T-helper 2 cell treated with Interferon-gamma antibody and Interleukin-4, amounts not matched to agents 5 μg/mL and 100 μg/mL, for 36 hours (primary cell): ENCODE measurements at regions not wholly inside any gene's neighbourhood (a gene's known extent, or its start where the extent isn't known, plus 50 kb on each side); places are given as distances from the start of the nearest gene placed in this dataset.
A peak's percentile ranks its signal among the peaks of the same experiment; 100 is the strongest.

ENCODE experiments used
- DNase-seq: peaks from one replicate; pipeline ENCODE4 v3.0.0; 2021; ENCODE audit warnings: low spot score
- H3K27ac Mint-ChIP-seq: one replicate; pipeline ENCODE4 v1.8.0; 2021; ENCODE audit warnings: mild to moderate bottlenecking, mixed read lengths
- H3K27me3 Mint-ChIP-seq: one replicate; pipeline ENCODE4 v1.8.0; 2021; ENCODE audit warnings: low read depth, mixed read lengths
- H3K36me3 Mint-ChIP-seq: one replicate; pipeline ENCODE4 v1.8.0; 2021; ENCODE audit warnings: low read depth, mixed read lengths
- H3K4me1 Mint-ChIP-seq: one replicate; pipeline ENCODE4 v1.8.0; 2021; ENCODE audit warnings: low read depth, mixed read lengths
- H3K4me3 Mint-ChIP-seq: one replicate; pipeline ENCODE4 v1.8.0; 2022; ENCODE audit warnings: mild to moderate bottlenecking, moderate library complexity, mixed read lengths
- H3K9me3 Mint-ChIP-seq: one replicate; pipeline ENCODE4 v1.8.0; 2021; ENCODE audit warnings: mixed read lengths

DNA sequence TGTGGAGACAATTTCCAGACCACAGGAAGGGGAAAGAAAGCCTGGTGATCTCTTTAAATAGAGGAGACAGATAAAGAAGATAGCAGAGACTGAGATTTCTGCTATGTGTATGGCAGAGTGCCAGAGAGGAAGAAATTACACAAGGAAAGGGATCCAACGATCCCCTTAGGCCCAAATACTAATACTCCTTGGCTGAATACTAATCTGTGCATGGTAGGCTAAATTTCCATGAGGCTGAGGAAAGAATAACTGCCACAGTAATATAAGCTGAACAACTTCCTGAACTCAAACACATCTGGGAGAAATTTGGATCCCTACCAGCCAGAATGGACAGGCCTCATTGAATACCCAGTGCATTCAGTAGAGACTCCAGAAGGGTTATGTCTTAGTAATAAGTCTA lies 83.3 kb upstream of the TNFAIP3 start:
- Mint-ChIP-seq H3K4me1 (peaks cover 12% of the 10 kb centered on the region), H3K36me3 (no peaks in the 10 kb centered on the region), H3K27ac (no peak overlapping the region), H3K27me3 (no peaks in the 10 kb centered on the region), H3K4me3 (no peak overlapping the region), H3K9me3 (no peaks in the 10 kb centered on the region)
- DNase-seq = no peak

DNA sequence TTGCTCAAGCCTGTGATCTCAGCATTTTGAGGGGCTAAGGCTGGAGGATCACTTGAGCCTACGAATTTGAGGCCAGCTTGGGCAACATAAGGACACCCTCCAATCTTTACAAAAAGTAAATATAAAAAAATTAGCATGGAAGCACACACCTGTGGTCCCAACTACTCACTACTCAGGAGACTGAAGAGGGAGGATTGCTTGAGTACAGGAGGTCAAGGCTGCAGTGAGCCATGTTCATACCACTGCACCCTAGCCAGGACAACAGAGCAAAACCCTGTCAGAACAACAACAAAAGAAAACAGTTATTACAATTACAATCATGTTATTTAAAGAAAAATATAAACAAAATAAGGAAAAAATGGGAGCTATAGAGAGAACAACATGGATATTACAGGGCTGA lies 82.5 kb upstream of the TNFAIP3 start:
- H3K36me3 Mint-ChIP-seq = no peaks in the 10 kb centered on the region
- H3K27ac Mint-ChIP-seq = no peak overlapping the region
- peaks cover 12% of the 10 kb centered on the region for H3K4me1 Mint-ChIP-seq
- DNase-seq = no peak
- H3K27me3 Mint-ChIP-seq = no peaks in the 10 kb centered on the region
- no peak overlapping the region for H3K4me3 Mint-ChIP-seq
- no peaks in the 10 kb centered on the region for H3K9me3 Mint-ChIP-seq

DNA sequence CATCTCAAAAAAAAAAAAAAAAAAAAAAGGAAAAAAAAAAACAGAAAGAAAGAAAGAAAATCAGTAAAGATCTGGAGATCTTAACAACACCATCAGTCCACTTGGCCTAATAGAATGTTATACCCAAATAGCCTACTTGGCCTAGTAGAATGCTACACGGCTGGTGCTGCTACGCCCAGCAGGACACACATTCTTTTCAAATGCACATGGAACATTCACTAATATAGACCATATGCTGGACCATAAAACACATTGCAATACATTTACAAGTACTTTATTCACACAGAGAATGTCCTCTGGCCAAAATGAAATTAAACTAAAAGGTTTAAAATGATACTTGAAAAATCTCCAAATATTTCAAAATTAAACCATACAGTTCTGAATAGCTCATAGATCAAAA lies 80.0 kb upstream of the TNFAIP3 start:
- Mint-ChIP-seq H3K36me3 (no peaks in the 10 kb centered on the region), H3K27ac (no peak overlapping the region), H3K4me1 (peaks cover 33% of the 10 kb centered on the region), H3K4me3 (no peak overlapping the region), H3K9me3 (no peaks in the 10 kb centered on the region), H3K27me3 (no peaks in the 10 kb centered on the region)
- DNase-seq = no peak

DNA sequence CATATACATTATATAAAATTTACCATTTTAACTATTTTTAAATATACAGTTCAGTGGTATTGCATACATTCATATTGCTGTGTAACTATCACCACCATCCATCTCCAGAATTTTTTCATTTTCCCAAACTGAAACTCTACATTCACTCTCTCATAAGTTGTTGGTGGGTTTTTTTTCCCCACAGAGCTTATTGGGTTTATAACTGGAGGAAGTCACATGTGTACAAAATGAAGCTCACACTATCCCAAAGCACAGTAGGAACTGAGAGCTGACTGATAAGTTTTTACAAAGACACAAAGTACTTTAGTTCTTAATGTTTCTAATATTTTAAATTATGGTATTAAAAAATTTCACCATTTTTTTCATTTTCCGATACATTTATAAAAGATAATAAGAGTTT lies 78.8 kb upstream of the TNFAIP3 start:
- Mint-ChIP-seq H3K9me3 (no peaks in the 10 kb centered on the region), H3K27ac (no peak overlapping the region), H3K36me3 (no peaks in the 10 kb centered on the region), H3K4me3 (no peak overlapping the region), H3K4me1 (peaks cover 37% of the 10 kb centered on the region), H3K27me3 (no peaks in the 10 kb centered on the region)
- DNase-seq = no peak

DNA sequence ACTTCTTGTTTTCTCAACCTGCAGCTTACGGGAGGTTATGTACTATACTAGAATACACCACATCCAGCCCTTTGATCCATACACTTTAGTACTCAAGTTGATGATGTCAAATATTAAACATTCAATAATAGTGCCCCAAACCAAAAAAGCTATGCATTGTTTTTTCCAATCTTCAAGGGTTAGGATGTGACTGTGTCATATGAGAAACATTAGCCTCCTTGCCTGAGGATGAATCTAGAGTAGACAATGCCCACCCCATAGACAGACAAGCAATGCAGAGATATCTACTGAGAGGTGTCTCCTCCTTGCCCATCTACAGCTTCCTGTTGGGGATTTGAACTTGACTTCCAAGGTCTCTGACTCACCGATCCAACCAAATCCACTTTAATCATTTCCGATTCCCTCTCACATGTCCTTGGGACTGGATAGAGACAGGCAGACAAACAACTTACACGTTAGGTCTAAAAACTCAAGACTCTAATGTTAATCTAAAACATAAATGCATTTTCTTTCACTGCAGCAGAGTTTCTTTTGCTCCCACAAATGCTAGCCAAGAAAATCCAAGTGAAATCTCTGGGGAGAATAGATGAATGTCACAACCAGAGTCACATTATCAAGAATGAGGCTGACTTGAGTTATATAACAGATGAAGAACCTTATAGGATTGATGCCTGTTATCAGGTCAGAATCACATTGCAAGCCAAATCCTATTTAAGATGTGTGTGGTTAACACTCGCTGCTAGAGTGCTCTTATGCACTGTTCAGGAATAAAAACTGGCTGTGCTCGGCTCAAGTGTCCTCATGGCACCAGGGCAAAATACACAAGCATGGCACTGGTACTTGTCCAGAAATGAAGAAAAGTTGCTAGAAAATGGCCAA lies 75.5 kb upstream of the TNFAIP3 start:
- peaks cover 61% of the 10 kb centered on the region for H3K4me1 Mint-ChIP-seq
- no peaks in the 10 kb centered on the region for H3K27me3 Mint-ChIP-seq
- H3K36me3 Mint-ChIP-seq = no peaks in the 10 kb centered on the region
- peak overlapping the region; percentile 60 for H3K27ac Mint-ChIP-seq
- peak overlapping the region; percentile 43 for H3K4me3 Mint-ChIP-seq
- H3K9me3 Mint-ChIP-seq = no peaks in the 10 kb centered on the region
- DNase-seq = no peak

DNA sequence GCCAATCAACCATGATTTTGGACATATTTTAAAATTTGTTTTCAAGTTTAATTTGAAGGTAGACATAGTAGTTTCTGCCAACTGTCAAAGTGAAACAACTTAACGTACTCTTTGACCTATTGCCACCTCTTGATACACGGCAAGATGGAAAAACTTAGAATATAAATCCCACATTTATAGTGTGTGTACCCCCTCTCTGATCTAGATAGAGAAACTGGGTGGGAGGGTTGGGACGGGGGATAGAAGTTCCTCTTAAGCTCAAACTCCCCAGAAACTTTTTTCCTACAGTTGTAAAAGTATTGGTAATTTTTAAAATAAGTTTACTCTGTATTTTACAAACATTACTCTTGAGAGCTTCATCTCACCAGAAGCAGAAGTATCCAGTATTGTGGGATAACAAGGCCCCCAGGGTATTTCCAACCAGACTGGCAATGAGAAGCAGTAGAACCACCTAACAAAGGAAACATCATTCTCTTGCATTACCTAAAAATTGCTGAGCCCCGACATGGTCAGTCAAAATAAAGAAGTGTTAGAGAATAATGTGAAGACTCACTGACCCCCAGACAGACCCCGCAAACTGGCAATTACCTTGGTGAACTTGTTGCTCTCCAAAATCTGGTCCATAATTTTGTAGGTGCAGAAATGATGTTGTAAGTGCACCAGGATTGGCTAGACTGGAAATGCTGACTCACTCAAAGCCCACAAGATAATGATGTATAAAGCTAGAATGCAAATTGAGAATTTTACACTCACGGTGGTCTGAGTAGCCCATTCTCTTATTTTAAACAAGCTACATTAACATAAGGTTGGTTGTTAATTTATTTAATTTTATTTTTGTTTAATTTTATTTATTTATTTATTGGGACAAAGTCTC lies 74.7 kb upstream of the TNFAIP3 start:
- Mint-ChIP-seq H3K9me3 (no peaks in the 10 kb centered on the region), H3K4me1 (peaks cover 63% of the 10 kb centered on the region), H3K27me3 (no peaks in the 10 kb centered on the region), H3K36me3 (no peaks in the 10 kb centered on the region), H3K27ac (peak overlapping the region; percentile 60), H3K4me3 (peak overlapping the region; percentile 43)
- DNase-seq = no peak

DNA sequence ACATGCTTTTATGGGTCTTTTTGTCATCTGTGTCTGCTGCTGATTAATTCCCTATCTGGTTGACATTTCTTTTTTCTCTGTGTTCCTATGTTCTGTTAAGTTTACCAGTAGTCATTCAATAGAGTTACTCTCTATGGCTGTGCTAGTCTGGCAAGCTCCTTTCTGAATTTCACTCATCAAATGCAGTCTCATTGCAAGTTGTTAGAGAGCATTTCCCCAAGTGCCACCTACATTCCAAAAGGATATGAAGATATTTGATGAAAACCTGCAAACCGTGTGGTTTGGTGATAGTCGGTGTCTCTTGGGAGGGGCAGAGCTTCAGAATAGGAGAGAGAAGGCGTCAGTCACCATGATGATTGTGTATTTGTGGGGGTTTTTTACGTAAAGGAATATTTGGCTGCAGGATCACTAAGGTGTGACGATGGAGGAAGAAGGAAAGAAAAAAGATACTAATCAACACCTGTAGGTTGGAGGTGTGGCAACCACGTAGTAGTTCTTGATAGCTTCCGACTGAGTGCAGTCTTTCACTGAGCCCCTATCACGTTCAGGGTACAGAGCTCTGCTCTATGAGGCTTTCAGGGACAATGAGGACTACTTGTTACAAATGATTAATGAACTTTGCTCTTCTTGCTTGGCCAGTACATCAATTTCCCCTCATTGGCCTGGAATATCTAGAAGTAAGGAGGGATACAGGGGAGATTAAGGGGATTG lies 73.1 kb upstream of the TNFAIP3 start:
- Mint-ChIP-seq H3K27me3 (no peaks in the 10 kb centered on the region), H3K9me3 (no peaks in the 10 kb centered on the region), H3K27ac (peak overlapping the region; percentile 72), H3K4me1 (peaks cover 70% of the 10 kb centered on the region), H3K36me3 (no peaks in the 10 kb centered on the region), H3K4me3 (peak overlapping the region; percentile 11)
- DNase-seq = no peak

DNA sequence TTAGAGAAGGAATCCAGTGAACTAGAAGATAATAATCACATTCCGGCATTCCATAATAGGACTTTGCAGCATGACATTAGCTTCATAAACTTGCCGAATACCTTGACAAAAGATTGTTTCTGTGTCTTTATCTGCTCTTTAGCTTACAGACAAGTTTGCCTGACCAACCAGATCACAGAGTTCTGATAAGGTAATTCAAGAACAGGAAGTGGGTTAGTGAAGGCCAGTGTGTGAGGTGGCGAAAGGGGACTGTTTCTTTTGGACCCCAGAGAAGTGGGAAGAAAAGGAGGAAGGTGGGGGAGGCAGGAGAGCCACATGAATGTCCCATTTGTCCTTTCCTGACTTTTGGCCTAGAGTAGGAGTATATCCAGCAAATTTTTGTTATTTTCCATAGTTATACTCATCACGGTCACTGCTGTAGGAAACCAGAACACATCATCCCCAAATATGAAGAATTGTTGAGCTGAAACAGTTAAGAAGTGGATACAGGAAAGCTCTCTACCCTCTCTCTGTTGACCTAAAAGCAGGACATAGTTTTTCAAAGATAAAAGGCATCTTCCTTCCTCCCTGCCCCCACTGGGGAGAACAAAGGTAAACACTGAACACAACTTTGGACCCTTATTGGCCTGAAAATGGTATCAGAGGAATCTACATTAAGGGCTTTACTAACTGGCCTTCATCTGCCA lies 72.4 kb upstream of the TNFAIP3 start:
- Mint-ChIP-seq H3K4me3 (peak overlapping the region; percentile 11), H3K9me3 (no peaks in the 10 kb centered on the region), H3K27ac (peak overlapping the region; percentile 72), H3K4me1 (peaks cover 76% of the 10 kb centered on the region), H3K27me3 (no peaks in the 10 kb centered on the region), H3K36me3 (no peaks in the 10 kb centered on the region)
- no peak for DNase-seq

DNA sequence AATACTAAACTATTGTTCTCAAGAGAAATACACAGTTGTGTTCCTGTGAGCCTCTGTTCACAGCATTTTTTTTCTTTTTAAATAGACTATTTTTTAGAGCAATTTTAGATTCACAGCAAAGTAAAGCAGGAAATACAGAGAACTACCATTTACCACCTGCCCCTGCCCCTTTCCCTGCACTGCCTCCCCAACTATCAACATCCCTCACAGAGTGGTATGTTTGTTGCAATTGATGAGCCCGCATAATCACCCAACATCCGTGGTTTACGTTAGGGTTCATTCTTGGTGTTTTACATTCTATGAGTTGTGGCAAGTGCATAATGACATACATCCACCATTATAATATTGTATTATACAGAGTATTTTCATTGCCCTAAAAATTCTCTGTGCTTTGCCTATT lies 71.6 kb upstream of the TNFAIP3 start:
- H3K4me1 Mint-ChIP-seq = peaks cover 76% of the 10 kb centered on the region
- no peak for DNase-seq

DNA sequence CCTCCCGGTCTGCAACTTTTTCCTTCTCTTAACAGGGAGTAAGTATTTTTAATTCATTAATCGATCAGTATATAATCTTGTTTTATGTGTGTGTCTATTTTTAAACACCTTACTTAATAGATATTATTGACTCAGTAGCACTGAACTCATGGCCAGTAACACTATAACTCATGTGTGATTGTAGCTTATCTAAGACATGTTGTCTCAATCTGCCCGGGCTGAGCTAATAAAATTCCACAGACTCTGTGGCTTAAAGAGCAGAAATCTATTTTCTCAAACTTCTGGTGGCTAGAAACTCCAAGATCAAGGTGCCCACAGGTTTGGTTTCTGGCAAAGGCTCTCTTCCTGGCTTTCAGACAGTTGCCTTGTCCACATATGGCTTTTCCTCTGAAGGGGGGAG lies 68.8 kb upstream of the TNFAIP3 start:
- Mint-ChIP-seq H3K27ac (no peak overlapping the region), H3K4me3 (no peak overlapping the region), H3K4me1 (peaks cover 65% of the 10 kb centered on the region), H3K36me3 (peaks cover under 1% of the 10 kb centered on the region), H3K9me3 (no peaks in the 10 kb centered on the region), H3K27me3 (no peaks in the 10 kb centered on the region)
- no peak for DNase-seq

More for the DNA sequence above, 71.6 kb upstream of the TNFAIP3 start:
- no peak overlapping the region for H3K27ac Mint-ChIP-seq
- no peak overlapping the region for H3K4me3 Mint-ChIP-seq
- no peaks in the 10 kb centered on the region for H3K9me3 Mint-ChIP-seq
- no peaks in the 10 kb centered on the region for H3K27me3 Mint-ChIP-seq
- no peaks in the 10 kb centered on the region for H3K36me3 Mint-ChIP-seq

DNA sequence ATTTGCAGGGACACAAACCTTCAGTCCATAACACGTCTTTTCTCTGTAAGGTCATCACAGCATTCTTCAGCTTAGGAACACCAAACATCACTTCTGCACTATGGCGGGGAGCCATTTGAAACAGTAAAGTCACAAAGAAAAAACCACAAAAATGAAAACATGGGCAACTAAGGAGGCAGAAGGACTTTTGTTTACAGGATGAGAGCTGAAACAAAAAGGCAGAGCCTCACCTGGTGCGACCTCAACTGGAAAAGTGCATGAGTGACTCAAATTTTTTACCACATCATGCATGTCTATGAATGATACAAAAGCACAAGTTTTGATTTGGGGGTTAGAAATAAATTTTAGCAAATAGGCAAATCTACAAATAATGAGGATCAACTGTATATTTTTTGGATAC lies 68.2 kb upstream of the TNFAIP3 start:
- Mint-ChIP-seq H3K9me3 (no peaks in the 10 kb centered on the region), H3K27ac (peak overlapping the region; percentile 23), H3K36me3 (peaks cover 3% of the 10 kb centered on the region), H3K4me3 (no peak overlapping the region), H3K27me3 (no peaks in the 10 kb centered on the region), H3K4me1 (peaks cover 62% of the 10 kb centered on the region)
- no peak for DNase-seq

DNA sequence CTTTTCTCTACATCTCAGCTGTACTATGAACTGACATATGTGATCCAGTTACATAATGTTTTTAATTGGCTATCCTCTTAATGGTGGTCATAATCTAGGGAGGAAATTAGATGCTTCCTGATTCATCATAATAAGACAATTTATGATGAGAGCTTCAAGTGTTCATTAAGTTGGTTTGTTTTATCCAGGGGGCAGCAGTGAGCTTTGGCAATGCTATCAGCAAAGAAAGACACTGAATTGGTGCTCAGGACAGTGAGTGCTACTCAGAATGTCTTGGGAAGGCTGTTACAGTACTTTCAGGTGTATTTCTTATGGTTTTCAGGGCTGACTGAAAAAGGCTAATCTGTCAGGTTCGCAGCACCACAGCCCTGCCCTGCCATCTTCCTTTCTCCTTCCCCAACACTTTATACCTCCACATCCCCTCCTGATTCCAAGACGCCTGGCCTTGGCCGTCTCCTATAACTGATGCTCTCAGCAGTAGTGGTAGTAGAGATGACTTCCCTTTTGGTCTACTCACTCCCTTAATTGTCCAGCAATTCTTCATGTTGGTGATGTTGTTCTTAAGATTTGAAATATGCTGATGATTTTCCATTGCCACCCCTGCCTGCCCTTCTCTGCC lies 67.0 kb upstream of the TNFAIP3 start:
- no peak overlapping the region for H3K27ac Mint-ChIP-seq
- H3K27me3 Mint-ChIP-seq = no peaks in the 10 kb centered on the region
- no peak overlapping the region for H3K4me3 Mint-ChIP-seq
- H3K9me3 Mint-ChIP-seq = no peaks in the 10 kb centered on the region
- H3K36me3 Mint-ChIP-seq = peaks cover 3% of the 10 kb centered on the region
- DNase-seq = no peak
- peaks cover 56% of the 10 kb centered on the region for H3K4me1 Mint-ChIP-seq

DNA sequence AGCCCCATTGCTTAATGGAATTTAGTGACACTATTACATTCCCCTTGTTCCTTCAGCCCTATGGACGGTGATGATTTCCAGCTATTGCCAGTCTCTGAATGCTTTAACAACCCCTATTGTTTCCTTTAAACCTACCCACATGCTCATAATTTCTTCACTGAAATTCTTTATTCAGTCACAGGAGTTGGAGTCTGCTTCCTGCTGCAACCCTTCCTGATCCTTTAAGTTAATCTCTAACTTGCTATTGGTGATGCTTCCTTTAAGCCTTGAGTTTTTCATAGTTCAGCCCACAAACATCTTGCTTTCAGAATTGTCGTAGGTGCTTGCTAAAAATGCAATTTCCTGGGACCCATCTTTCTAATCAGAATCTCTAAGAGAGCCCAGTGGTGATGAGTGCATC lies 66.3 kb upstream of the TNFAIP3 start:
- Mint-ChIP-seq H3K4me1 (peaks cover 53% of the 10 kb centered on the region), H3K4me3 (peak overlapping the region; percentile 1), H3K27me3 (no peaks in the 10 kb centered on the region), H3K36me3 (peaks cover 3% of the 10 kb centered on the region), H3K9me3 (no peaks in the 10 kb centered on the region), H3K27ac (peak overlapping the region; percentile 37)
- DNase-seq = no peak
